Suprapubic skin (tissue), 4 donors: ENCODE measurements at regions not wholly inside any gene's neighbourhood (a gene's known extent, or its start where the extent isn't known, plus 50 kb on each side); places are given as distances from the start of the nearest gene placed in this dataset.

Experiments used
- DNase-seq, 2 donors: peaks; one replicate each; pipeline ENCODE4 v3.0.0-alpha.2; 2019; ENCODE audit warnings: low spot score in 2 of 2
- H3K27ac ChIP-seq: fragments of 200-600 bp; sonication (generic); one replicate; pipeline ENCODE4 v1.5.1; 2019
- H3K27me3 ChIP-seq: fragments of 200-600 bp; sonication (generic); one replicate; pipeline ENCODE4 v1.5.1; 2019
- H3K36me3 ChIP-seq: fragments of 200-600 bp; sonication (generic); one replicate; pipeline ENCODE4 v1.5.1; 2019
- H3K4me1 ChIP-seq: fragments of 200-600 bp; sonication (generic); one replicate; pipeline ENCODE4 v1.5.1; 2019
- H3K4me3 ChIP-seq: fragments of 200-600 bp; sonication (generic); one replicate; pipeline ENCODE4 v1.5.1; 2019; ENCODE audit warnings: mild to moderate bottlenecking
- H3K9me3 ChIP-seq: fragments of 200-600 bp; sonication (generic); one replicate; pipeline ENCODE4 v1.5.1; 2019
- EP300 ChIP-seq: sonication (generic); formaldehyde crosslinking; IDR thresholded peaks from one replicate; pipeline ENCODE4 v1.6.1; 2017; ENCODE audit warnings: antibody characterized with exemption
- POLR2A ChIP-seq, 2 donors: fragments of 450-650 bp; IDR thresholded peaks; one replicate each; pipeline ENCODE4 v1.6.1; 2017; ENCODE audit warnings: antibody characterized with exemption in 2 of 2, mild to moderate bottlenecking in 2 of 2, moderate library complexity in 2 of 2
- POLR2AphosphoS5 ChIP-seq, 3 donors: sonication (generic); formaldehyde crosslinking; IDR thresholded peaks; one replicate each; pipeline ENCODE4 v1.6.1; 2017; ENCODE audit warnings: antibody characterized with exemption in 3 of 3
- WGBS: methylation state at CpG from one replicate; pipeline ENCODE4 v1.1.5; 2018; 5-methylcytosine and 5-hydroxymethylcytosine counted together
- TF ChIP-seq, protein P1 (sequence below), 2 donors: fragments of 200-600 bp in 1 of 2; fragments of 450-650 bp in 1 of 2; sonication (generic) in 1 of 2; IDR thresholded peaks; one replicate each; pipeline ENCODE4 v1.5.1; 2016 to 2019; ENCODE audit warnings: antibody characterized with exemption in 2 of 2, mild to moderate bottlenecking in 1 of 2, moderate library complexity in 1 of 2

DNA sequence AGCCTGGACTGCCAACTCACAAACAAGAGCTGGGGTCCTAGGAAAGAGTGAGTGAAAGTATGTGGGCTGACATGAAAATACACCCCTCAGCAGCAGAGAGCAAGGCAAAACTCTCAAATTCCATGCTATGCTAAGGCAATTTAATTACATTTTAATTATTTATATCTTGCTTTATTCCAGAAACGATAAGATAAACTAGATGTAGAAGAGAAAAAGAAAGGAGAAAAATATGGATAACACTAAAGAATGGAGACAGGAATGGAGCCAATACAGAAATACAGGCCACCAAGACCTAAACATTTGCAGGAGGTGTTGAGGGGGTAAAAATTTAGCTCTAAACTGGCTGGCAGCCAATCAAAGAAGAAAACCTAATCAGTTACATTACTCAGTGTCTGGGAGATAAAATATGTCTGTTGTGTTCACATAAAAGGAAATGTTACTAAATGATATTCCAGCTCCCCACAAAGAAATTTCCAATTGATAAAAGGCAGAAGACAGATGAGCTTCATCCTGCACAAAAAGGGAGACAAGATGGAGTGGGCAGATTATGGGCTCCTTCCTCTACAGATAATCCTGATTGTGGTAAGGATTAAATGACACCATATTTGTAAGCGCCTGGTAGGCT, 223.5 kb upstream of the BLID start:
- no peak for DNase-seq
- Histone ChIP-seq H3K27ac (no peak overlapping the region), H3K36me3 (no peaks in the 10 kb centered on the region), H3K4me3 (no peak overlapping the region), H3K9me3 (no peaks in the 10 kb centered on the region), H3K27me3 (no peaks in the 10 kb centered on the region), H3K4me1 (peaks cover 5% of the 10 kb centered on the region)
- TF ChIP-seq, protein P1, sequence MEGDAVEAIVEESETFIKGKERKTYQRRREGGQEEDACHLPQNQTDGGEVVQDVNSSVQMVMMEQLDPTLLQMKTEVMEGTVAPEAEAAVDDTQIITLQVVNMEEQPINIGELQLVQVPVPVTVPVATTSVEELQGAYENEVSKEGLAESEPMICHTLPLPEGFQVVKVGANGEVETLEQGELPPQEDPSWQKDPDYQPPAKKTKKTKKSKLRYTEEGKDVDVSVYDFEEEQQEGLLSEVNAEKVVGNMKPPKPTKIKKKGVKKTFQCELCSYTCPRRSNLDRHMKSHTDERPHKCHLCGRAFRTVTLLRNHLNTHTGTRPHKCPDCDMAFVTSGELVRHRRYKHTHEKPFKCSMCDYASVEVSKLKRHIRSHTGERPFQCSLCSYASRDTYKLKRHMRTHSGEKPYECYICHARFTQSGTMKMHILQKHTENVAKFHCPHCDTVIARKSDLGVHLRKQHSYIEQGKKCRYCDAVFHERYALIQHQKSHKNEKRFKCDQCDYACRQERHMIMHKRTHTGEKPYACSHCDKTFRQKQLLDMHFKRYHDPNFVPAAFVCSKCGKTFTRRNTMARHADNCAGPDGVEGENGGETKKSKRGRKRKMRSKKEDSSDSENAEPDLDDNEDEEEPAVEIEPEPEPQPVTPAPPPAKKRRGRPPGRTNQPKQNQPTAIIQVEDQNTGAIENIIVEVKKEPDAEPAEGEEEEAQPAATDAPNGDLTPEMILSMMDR (IDR thresholded peaks at IDR 0.05), result no peak
- TF ChIP-seq EP300 (no peak), POLR2A (IDR thresholded peaks at IDR 0.05) (no peak), POLR2AphosphoS5 (IDR thresholded peaks at IDR 0.05) (no peak)
- 59% methylated on average over 2 of the region's 2 CpGs for WGBS

DNA sequence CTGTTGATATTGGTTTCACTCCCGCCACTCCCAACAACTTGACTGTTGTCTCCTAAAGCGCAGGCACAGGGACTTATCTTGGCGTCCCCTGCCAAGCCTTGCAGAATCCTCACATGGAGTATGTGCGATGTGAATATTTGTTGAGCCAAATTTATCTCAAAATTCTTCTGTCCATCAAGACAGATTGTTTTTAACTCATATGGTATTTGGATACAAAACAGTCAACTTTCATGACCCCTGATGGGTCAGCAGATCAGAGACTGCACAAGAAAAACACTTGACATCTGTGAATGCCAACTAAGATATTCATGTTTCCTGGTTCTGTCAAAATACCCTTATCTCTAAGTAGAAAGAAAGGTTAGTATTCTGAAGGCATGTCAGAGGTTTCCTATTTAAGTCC, 221.7 kb upstream of the BLID start:
- H3K9me3 ChIP-seq, result no peaks in the 10 kb centered on the region
- TF ChIP-seq EP300 (no peak), POLR2A (IDR thresholded peaks at IDR 0.05) (no peak), POLR2AphosphoS5 (IDR thresholded peaks at IDR 0.05) (no peak)
- TF ChIP-seq, protein P1 (IDR thresholded peaks at IDR 0.05), result no peak
- H3K27ac ChIP-seq, result no peak overlapping the region
- no peak overlapping the region for H3K4me3 ChIP-seq
- H3K36me3 ChIP-seq, result no peaks in the 10 kb centered on the region
- no peak for DNase-seq
- H3K27me3 ChIP-seq, result no peaks in the 10 kb centered on the region
- WGBS, result 76% methylated on average over 4 of the region's 4 CpGs
- H3K4me1 ChIP-seq, result no peaks in the 10 kb centered on the region

DNA sequence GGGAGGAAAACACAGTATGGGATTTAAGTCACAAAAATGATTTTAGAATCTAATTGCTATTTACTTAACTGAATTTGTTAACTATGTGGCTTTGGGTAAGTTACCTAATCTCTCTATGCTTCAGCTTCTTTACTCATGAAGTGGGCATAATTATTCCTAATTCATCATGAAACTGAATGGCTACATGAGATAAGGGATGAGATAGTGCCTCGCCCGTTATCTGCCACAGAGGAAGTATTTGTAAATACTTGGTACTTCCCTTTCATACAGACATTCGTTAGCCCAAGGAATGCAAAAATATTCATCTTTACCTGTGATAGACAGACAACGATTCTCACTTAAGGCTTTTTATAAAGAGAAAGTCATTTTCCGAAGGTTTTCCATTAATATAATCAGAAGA, 221.2 kb upstream of the BLID start:
- Histone ChIP-seq H3K9me3 (no peaks in the 10 kb centered on the region), H3K36me3 (no peaks in the 10 kb centered on the region), H3K27me3 (no peaks in the 10 kb centered on the region), H3K27ac (no peak overlapping the region), H3K4me1 (no peaks in the 10 kb centered on the region), H3K4me3 (no peak overlapping the region)
- no peak for DNase-seq
- TF ChIP-seq, protein P1 (IDR thresholded peaks at IDR 0.05), result no peak
- TF ChIP-seq POLR2A (IDR thresholded peaks at IDR 0.05) (no peak), EP300 (no peak), POLR2AphosphoS5 (IDR thresholded peaks at IDR 0.05) (no peak)
- WGBS, result 73% methylated on average over 5 of the region's 5 CpGs

DNA sequence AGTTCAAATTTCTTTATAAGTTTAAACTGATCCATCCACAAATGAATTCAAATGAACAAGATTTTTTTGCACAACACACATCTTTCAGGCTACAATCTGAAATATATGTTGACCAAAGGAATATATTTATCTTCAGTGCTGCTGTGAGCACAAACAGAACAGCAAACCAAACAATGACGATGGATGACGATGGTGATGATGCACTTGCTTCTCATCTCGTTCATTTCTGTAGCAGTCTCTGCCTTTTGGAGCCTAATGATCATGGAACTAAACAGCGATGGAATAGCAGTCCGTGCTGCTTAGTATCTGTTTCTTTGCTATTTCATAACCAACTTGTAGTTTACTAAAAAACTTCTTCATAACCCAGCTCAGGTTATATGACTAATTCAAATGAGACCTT, 220.7 kb upstream of the BLID start:
- Histone ChIP-seq H3K36me3 (no peaks in the 10 kb centered on the region), H3K9me3 (no peaks in the 10 kb centered on the region), H3K4me1 (no peaks in the 10 kb centered on the region), H3K27ac (no peak overlapping the region), H3K4me3 (no peak overlapping the region), H3K27me3 (no peaks in the 10 kb centered on the region)
- no peak for DNase-seq
- WGBS, result 85% methylated on average over 5 of the region's 5 CpGs
- no peak for TF ChIP-seq EP300
- no peak for TF ChIP-seq POLR2AphosphoS5 (IDR thresholded peaks at IDR 0.05)
- TF ChIP-seq POLR2A (IDR thresholded peaks at IDR 0.05), result no peak
- TF ChIP-seq, protein P1 (IDR thresholded peaks at IDR 0.05), result no peak

DNA sequence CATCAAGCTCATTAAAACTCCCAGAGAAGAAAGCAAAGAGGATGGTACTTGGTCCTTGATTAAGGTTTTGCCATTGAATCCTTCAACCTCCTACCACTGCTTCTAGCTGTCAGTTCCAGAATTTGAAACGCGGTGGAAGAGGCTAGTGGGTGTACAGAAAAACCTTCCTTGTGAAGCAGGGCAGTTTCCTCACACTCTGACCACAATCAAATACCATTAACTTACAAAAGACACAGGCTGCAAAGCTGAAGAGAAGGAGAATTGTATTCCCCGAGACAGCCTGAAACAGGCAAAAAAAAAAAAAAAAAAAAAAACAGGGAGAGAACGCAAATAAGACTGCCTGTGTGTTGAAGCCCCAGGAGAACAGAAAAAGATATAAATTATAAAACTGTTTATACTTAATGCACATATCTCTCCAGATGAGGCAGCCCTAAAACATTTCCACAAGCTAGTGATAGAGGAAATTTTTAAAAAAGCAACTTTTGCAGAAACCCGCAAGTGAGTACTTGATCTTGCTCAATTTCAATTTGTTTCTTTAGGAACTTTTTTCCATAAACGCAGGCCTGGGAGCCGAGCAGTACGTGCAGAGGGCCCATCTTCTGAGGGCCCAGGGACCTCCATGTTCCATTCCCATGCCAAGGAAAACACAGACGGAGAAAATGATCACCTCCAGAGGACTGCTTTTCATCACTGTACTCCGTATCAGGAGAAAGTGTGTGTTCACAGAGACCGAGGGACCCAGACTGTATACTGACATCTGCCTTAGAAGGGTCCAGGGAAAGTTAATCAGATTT, 218.7 kb upstream of the BLID start:
- Histone ChIP-seq H3K27me3 (no peaks in the 10 kb centered on the region), H3K36me3 (no peaks in the 10 kb centered on the region), H3K4me1 (no peaks in the 10 kb centered on the region), H3K4me3 (no peak overlapping the region), H3K9me3 (no peaks in the 10 kb centered on the region), H3K27ac (no peak overlapping the region)
- TF ChIP-seq EP300 (no peak), POLR2A (IDR thresholded peaks at IDR 0.05) (no peak), POLR2AphosphoS5 (IDR thresholded peaks at IDR 0.05) (no peak)
- TF ChIP-seq, protein P1 (IDR thresholded peaks at IDR 0.05), result no peak
- DNase-seq, result no peak
- WGBS, result 77% methylated on average over 11 of the region's 11 CpGs
